HUES64 (cell line): ENCODE measurements at regions not wholly inside any gene's neighbourhood (a gene's known extent, or its start where the extent isn't known, plus 50 kb on each side); places are given as distances from the start of the nearest gene placed in this dataset.

Experiments used
- H3K27ac ChIP-seq: 2 replicates; pipeline ENCODE4 v1.7.0; 2013; ENCODE audit warnings: low read depth, low read length, inconsistent platforms
- H3K27me3 ChIP-seq: 2 replicates; pipeline ENCODE4 v1.6.1; 2013; ENCODE audit warnings: mild to moderate bottlenecking, low read length; ENCODE audit not compliant: insufficient read depth
- H3K36me3 ChIP-seq: 2 replicates; pipeline ENCODE4 v1.6.1; 2013; ENCODE audit warnings: mild to moderate bottlenecking, low read length; ENCODE audit not compliant: insufficient read depth
- H3K4me1 ChIP-seq: 2 replicates; pipeline ENCODE4 v1.6.1; 2013; ENCODE audit warnings: mild to moderate bottlenecking, low read length, moderate library complexity; ENCODE audit not compliant: insufficient read depth
- H3K4me3 ChIP-seq: 2 replicates; pipeline ENCODE4 v1.5.1; 2013; ENCODE audit warnings: mild to moderate bottlenecking, low read length, moderate library complexity
- H3K9ac ChIP-seq: 2 replicates; pipeline ENCODE4 v1.6.1; 2013; ENCODE audit warnings: mild to moderate bottlenecking, low read depth, low read length
- H3K9me3 ChIP-seq: 2 replicates; pipeline ENCODE4 v1.6.1; 2013; ENCODE audit warnings: low read depth, low read length; ENCODE audit not compliant: insufficient read depth
- WGBS: fragments of 150-250, 120-280 bp; methylation state at CpG from one replicate; pipeline ENCODE4 v1.1.7; 2013; ENCODE audit warnings: missing lambda C conversion rate; 5-methylcytosine and 5-hydroxymethylcytosine counted together

- Histone ChIP-seq H3K4me3 (no peak overlapping the region), H3K27me3 (0 out of 2 replicates have a peak, but pooled peaks cover 3% of the 10 kb centered on the region), H3K4me1 (peaks cover 4% of the 10 kb centered on the region; the same call in 1 of the 2 replicates), H3K9me3 (no peaks in the 10 kb centered on the region), H3K27ac (no peak overlapping the region), H3K9ac (no peak overlapping the region), H3K36me3 (no peaks in the 10 kb centered on the region)
These were observed 95.7 kb upstream of the TBX3 start for GRCh38 chr12:114779647-114780046.

GRCh38 chr12:114779186-114779585 is 95.2 kb upstream of the TBX3 start:
- Histone ChIP-seq H3K4me3 (no peak overlapping the region), H3K9me3 (no peaks in the 10 kb centered on the region), H3K27me3 (0 out of 2 replicates have a peak, but pooled peaks cover 3% of the 10 kb centered on the region), H3K36me3 (no peaks in the 10 kb centered on the region), H3K4me1 (no peaks in the 10 kb centered on the region), H3K9ac (no peak overlapping the region), H3K27ac (no peak overlapping the region)
- 77% methylated on average over 3 of the region's 3 CpGs for WGBS

GRCh38 chr12:114776731-114777442 is 92.9 kb upstream of the TBX3 start:
- Histone ChIP-seq H3K36me3 (no peaks in the 10 kb centered on the region), H3K4me1 (no peaks in the 10 kb centered on the region), H3K4me3 (no peak overlapping the region), H3K9ac (no peak overlapping the region), H3K27ac (no peak overlapping the region), H3K9me3 (no peaks in the 10 kb centered on the region), H3K27me3 (0 out of 2 replicates have a peak, but pooled peaks cover 3% of the 10 kb centered on the region)
- 91% methylated on average over 14 of the region's 15 CpGs for WGBS

GRCh38 chr12:114774699-114775098 is 90.7 kb upstream of the TBX3 start:
- no peaks in the 10 kb centered on the region for H3K36me3 ChIP-seq
- H3K4me3 ChIP-seq, result no peak overlapping the region
- 0 out of 2 replicates have a peak, but pooled peaks cover 3% of the 10 kb centered on the region for H3K27me3 ChIP-seq
- H3K9me3 ChIP-seq, result no peaks in the 10 kb centered on the region
- 91% methylated on average over 5 of the region's 5 CpGs for WGBS
- no peaks in the 10 kb centered on the region for H3K4me1 ChIP-seq
- no peak overlapping the region for H3K9ac ChIP-seq
- H3K27ac ChIP-seq, result no peak overlapping the region

- H3K4me1 ChIP-seq, result no peaks in the 10 kb centered on the region
- no peak overlapping the region for H3K4me3 ChIP-seq
- H3K9me3 ChIP-seq, result no peaks in the 10 kb centered on the region
- no peak overlapping the region for H3K9ac ChIP-seq
- no peaks in the 10 kb centered on the region for H3K27me3 ChIP-seq
- H3K27ac ChIP-seq, result no peak overlapping the region
- 75% methylated on average over 11 of the region's 11 CpGs for WGBS
- no peaks in the 10 kb centered on the region for H3K36me3 ChIP-seq
These were observed 90.2 kb upstream of the TBX3 start for GRCh38 chr12:114774197-114774596.

GRCh38 chr12:114770323-114770722 is 86.3 kb upstream of the TBX3 start:
- H3K4me3 ChIP-seq, result no peak overlapping the region
- H3K36me3 ChIP-seq, result no peaks in the 10 kb centered on the region
- no peaks in the 10 kb centered on the region for H3K9me3 ChIP-seq
- no peaks in the 10 kb centered on the region for H3K4me1 ChIP-seq
- no peak overlapping the region for H3K9ac ChIP-seq
- H3K27ac ChIP-seq, result no peak overlapping the region
- WGBS, result 86% methylated on average over 3 of the region's 3 CpGs
- H3K27me3 ChIP-seq, result no peaks in the 10 kb centered on the region

GRCh38 chr12:114769634-114770033 is 85.7 kb upstream of the TBX3 start:
- Histone ChIP-seq H3K4me1 (no peaks in the 10 kb centered on the region), H3K36me3 (no peaks in the 10 kb centered on the region), H3K9ac (no peak overlapping the region), H3K27me3 (no peaks in the 10 kb centered on the region), H3K4me3 (no peak overlapping the region), H3K9me3 (no peaks in the 10 kb centered on the region), H3K27ac (no peak overlapping the region)
- WGBS, result 92% methylated on average over 4 of the region's 4 CpGs

GRCh38 chr12:114767906-114768722 is 84.1 kb upstream of the TBX3 start:
- H3K4me1 ChIP-seq, result no peaks in the 10 kb centered on the region
- WGBS, result 93% methylated on average over 12 of the region's 14 CpGs
- H3K9ac ChIP-seq, result no peak overlapping the region
- H3K27ac ChIP-seq, result no peak overlapping the region
- H3K9me3 ChIP-seq, result no peaks in the 10 kb centered on the region
- H3K36me3 ChIP-seq, result no peaks in the 10 kb centered on the region
- no peaks in the 10 kb centered on the region for H3K27me3 ChIP-seq
- no peak overlapping the region for H3K4me3 ChIP-seq

GRCh38 chr12:114767084-114767760 is 83.2 kb upstream of the TBX3 start:
- WGBS, result 92% methylated on average over 19 of the region's 19 CpGs
- Histone ChIP-seq H3K9ac (no peak overlapping the region), H3K4me3 (no peak overlapping the region), H3K36me3 (no peaks in the 10 kb centered on the region), H3K27ac (no peak overlapping the region), H3K4me1 (no peaks in the 10 kb centered on the region), H3K9me3 (no peaks in the 10 kb centered on the region), H3K27me3 (no peaks in the 10 kb centered on the region)

- Histone ChIP-seq H3K9ac (no peak overlapping the region), H3K36me3 (no peaks in the 10 kb centered on the region), H3K27me3 (no peaks in the 10 kb centered on the region), H3K9me3 (no peaks in the 10 kb centered on the region), H3K27ac (no peak overlapping the region), H3K4me1 (no peaks in the 10 kb centered on the region), H3K4me3 (no peak overlapping the region)
- 90% methylated on average over 11 of the region's 11 CpGs for WGBS
These were observed 82.2 kb upstream of the TBX3 start for GRCh38 chr12:114765960-114766691.
